Thyroid gland (tissue), 4 donors: ENCODE measurements at regions not wholly inside any gene's neighbourhood (a gene's known extent, or its start where the extent isn't known, plus 50 kb on each side); places are given as distances from the start of the nearest gene placed in this dataset.

ENCODE experiments used
- POLR2A ChIP-seq, 2 donors: fragments of 450-650 bp; IDR thresholded peaks; one replicate each; pipeline ENCODE4 v1.6.1; 2017; ENCODE audit warnings: antibody characterized with exemption in 2 of 2, mild to moderate bottlenecking in 2 of 2, moderate library complexity in 1 of 2
- TF ChIP-seq, protein P1 (sequence below), 6 experiments: fragments of 200-600 bp in 3 of 6; fragments of 450-650 bp in 3 of 6; sonication (generic) in 3 of 6; IDR thresholded peaks; one replicate each; pipeline ENCODE4 v1.5.1; 2016 to 2019; ENCODE audit warnings: antibody characterized with exemption in 6 of 6, mild to moderate bottlenecking in 2 of 6, inconsistent platforms in 1 of 6, moderate library complexity in 1 of 6

DNA sequence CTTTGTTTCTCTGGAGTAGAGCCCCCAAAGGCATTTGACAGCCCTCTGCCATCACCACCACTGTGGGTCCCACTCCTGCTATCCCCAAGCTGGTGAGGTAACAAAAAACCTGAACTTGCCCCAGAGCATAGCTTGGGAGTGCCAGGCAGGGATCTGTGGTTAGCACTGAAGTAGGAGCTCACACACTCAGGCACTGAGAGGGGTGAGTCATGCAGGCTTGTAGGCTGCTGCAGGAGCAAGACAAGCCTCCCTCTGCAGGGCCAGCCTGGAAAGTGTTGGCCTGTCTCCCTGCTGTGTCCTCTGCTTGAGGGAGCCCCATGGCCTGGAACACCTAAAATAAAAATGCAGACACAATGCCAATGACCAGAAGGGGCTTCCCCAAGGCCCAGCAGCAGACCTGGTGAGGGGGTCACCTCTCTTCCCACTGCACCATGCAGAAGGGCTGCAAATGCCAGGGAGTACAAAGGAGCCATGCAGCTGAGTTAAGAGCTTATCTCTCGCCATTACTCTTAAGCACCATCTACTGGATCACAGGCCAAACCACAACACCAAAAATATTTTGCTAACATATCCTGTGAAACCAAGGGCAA, 108.9 kb upstream of the POGK start:
- TF ChIP-seq, protein P1, sequence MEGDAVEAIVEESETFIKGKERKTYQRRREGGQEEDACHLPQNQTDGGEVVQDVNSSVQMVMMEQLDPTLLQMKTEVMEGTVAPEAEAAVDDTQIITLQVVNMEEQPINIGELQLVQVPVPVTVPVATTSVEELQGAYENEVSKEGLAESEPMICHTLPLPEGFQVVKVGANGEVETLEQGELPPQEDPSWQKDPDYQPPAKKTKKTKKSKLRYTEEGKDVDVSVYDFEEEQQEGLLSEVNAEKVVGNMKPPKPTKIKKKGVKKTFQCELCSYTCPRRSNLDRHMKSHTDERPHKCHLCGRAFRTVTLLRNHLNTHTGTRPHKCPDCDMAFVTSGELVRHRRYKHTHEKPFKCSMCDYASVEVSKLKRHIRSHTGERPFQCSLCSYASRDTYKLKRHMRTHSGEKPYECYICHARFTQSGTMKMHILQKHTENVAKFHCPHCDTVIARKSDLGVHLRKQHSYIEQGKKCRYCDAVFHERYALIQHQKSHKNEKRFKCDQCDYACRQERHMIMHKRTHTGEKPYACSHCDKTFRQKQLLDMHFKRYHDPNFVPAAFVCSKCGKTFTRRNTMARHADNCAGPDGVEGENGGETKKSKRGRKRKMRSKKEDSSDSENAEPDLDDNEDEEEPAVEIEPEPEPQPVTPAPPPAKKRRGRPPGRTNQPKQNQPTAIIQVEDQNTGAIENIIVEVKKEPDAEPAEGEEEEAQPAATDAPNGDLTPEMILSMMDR (IDR thresholded peaks at IDR 0.05), result no peak
- TF ChIP-seq POLR2A (IDR thresholded peaks at IDR 0.05), result no peak
